Hepatocyte (in vitro differentiated cells): ENCODE measurements at regions not wholly inside any gene's neighbourhood (a gene's known extent, or its start where the extent isn't known, plus 50 kb on each side); places are given as distances from the start of the nearest gene placed in this dataset.

Experiments
- CTCF ChIP-seq: fragments of 200-600 bp; sonication (generic); IDR thresholded peaks from 2 replicates; pipeline ENCODE4 v1.5.1; 2016; ENCODE audit warnings: antibody characterized with exemption, mild to moderate bottlenecking; ENCODE audit not compliant: poor library complexity
- EZH2 ChIP-seq: fragments of 200-600 bp; sonication (generic); IDR thresholded peaks from 2 replicates; pipeline ENCODE4 v1.6.1; 2016; ENCODE audit warnings: antibody characterized with exemption, mild to moderate bottlenecking, borderline replicate concordance
- EZH2phosphoT487 ChIP-seq: fragments of 200-600 bp; sonication (generic); IDR thresholded peaks from one replicate; pipeline ENCODE4 v1.6.1; 2018; ENCODE audit warnings: antibody characterized with exemption, mild to moderate bottlenecking, low read depth, moderate library complexity; ENCODE audit not compliant: unreplicated experiment, severe bottlenecking

GRCh38 chr18:31227497-31228229, 65.0 kb upstream of the DSC1 start:
- TF ChIP-seq CTCF (no peak), EZH2 (no peak), EZH2phosphoT487 (no peak)
